Gastrocnemius medialis (tissue), 4 donors: ENCODE measurements at regions not wholly inside any gene's neighbourhood (a gene's known extent, or its start where the extent isn't known, plus 50 kb on each side); places are given as distances from the start of the nearest gene placed in this dataset.

Source experiments
- ATAC-seq, 2 donors: fragments of 150-250 bp; one replicate each; pipeline ENCODE4 v1.9.1; 2016
- DNase-seq, 2 donors: peaks; one replicate each; pipeline ENCODE4 v3.0.0-alpha.2; 2019
- H3K27ac ChIP-seq, 4 donors: fragments of 200-600 bp; sonication (generic); 1 replicate in 1 of 4; 2 replicates in 3 of 4; pipeline ENCODE4 v1.5.1; 2016 to 2018; ENCODE audit warnings: mild to moderate bottlenecking in 2 of 4, moderate library complexity in 1 of 4
- H3K27me3 ChIP-seq, 3 donors: fragments of 200-600 bp; sonication (generic) in 2 of 3; 1 replicate in 1 of 3; 2 replicates in 2 of 3; pipeline versions ENCODE4 v1.5.1 to v1.6.0; 2016 to 2019; ENCODE audit warnings: mild to moderate bottlenecking in 1 of 3, moderate library complexity in 1 of 3
- H3K36me3 ChIP-seq, 2 donors: fragments of 200-600 bp; sonication (generic) in 1 of 2; one replicate each; pipeline ENCODE4 v1.5.1; 2017 to 2018
- H3K4me1 ChIP-seq, 2 donors: fragments of 200-600 bp; sonication (generic) in 1 of 2; one replicate each; pipeline ENCODE4 v1.5.1; 2016 to 2017; ENCODE audit warnings: mild to moderate bottlenecking in 2 of 2
- H3K4me3 ChIP-seq, 4 donors: fragments of 200-600 bp; sonication (generic) in 3 of 4; 1 replicate in 1 of 4; 2 replicates in 3 of 4; pipeline ENCODE4 v1.5.1; 2016 to 2019; ENCODE audit warnings: mild to moderate bottlenecking in 2 of 4
- H3K9me3 ChIP-seq, 3 donors: fragments of 200-600 bp; sonication (generic) in 2 of 3; 1 replicate in 1 of 3; 2 replicates in 2 of 3; pipeline ENCODE4 v1.5.1; 2016 to 2019
- CTCF ChIP-seq, 5 experiments: fragments of 450-650 bp in 3 of 5; fragments of 200-600 bp in 2 of 5; sonication (generic) in 2 of 5; IDR thresholded peaks in 4 of 5; conservative IDR thresholded peaks in 1 of 5; 1 replicate in 4 of 5; 2 replicates in 1 of 5; pipeline ENCODE4 v1.5.1; 2016 to 2019; ENCODE audit warnings: antibody characterized with exemption in 5 of 5, mild to moderate bottlenecking in 3 of 5, moderate library complexity in 3 of 5
- POLR2A ChIP-seq, 2 donors: fragments of 450-650 bp; IDR thresholded peaks; one replicate each; pipeline ENCODE4 v1.6.1; 2017; ENCODE audit warnings: antibody characterized with exemption in 2 of 2, mild to moderate bottlenecking in 2 of 2, moderate library complexity in 2 of 2
- in situ Hi-C, 4 donors: fragments of 200-750 bp; cut with MboI; loops; one replicate each; pipeline versions ENCODE4 v1.15.0 to v1.8.0; 2017; ENCODE audit warnings: low sequenced_read_pairs in 4 of 4
- intact Hi-C: fragments of 100-400 bp; cut with DNase I; formaldehyde crosslinking; loops from one replicate; pipeline ENCODE4 v1.15.1; 2023; ENCODE audit warnings: low total_unique reads

DNA sequence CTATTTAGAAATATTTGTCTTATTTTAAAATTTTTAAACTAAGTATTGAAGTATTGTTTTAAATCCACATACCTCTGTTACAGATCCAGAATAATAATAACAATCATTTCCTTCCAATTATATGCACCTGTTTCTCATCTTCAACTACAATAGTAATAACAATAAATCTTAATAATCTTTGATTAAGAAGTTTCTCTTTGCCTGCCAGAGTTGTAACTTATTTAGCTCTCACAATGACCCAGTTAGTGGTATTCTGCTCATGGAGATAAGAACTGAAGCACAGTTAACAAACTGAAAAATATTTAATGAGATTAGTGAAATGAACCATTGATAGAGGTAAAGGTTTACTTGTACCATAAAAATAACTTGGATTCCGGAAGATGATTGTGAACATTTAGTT is 796.3 kb downstream of the LUZP2 start:
- H3K36me3 ChIP-seq: no peaks in the 10 kb centered on the region
- no peak overlapping the region for H3K4me3 ChIP-seq
- no peak for TF ChIP-seq CTCF (IDR thresholded peaks at IDR 0.05 in 4 of 5, conservative IDR thresholded peaks at IDR 0.05 in 1 of 5)
- no peak for TF ChIP-seq POLR2A (IDR thresholded peaks at IDR 0.05)
- no peak overlapping the region for H3K27ac ChIP-seq
- no peaks in the 10 kb centered on the region for H3K4me1 ChIP-seq
- intact Hi-C loops (no loop called here), in situ Hi-C loops (no loop called here)
- DNase-seq: no peak
- no peak for ATAC-seq
- no peaks in the 10 kb centered on the region for H3K9me3 ChIP-seq
- no peaks in the 10 kb centered on the region for H3K27me3 ChIP-seq

DNA sequence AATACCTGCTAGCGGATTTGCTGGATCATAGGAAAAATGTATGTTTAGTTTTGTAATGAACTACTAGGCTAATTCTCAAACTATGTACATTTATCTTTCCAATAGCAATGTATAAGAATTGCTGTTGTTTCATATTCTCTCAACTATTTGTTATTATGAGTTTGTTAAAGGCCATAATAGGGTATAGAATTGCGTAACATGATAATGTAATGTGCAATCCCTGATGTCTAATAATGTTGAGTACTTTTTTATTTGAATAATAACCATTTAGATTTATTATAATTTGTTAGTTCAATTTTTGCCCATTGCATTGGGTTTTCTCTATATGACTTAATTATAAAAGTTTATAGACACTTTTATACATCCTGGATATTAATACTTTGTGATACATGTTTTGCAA is 801.6 kb downstream of the LUZP2 start:
- H3K9me3 ChIP-seq: no peaks in the 10 kb centered on the region
- H3K4me3 ChIP-seq: no peak overlapping the region
- TF ChIP-seq CTCF (IDR thresholded peaks at IDR 0.05 in 4 of 5, conservative IDR thresholded peaks at IDR 0.05 in 1 of 5) (no peak), POLR2A (IDR thresholded peaks at IDR 0.05) (no peak)
- ATAC-seq (no peak), DNase-seq (no peak)
- H3K27me3 ChIP-seq: no peaks in the 10 kb centered on the region
- no peak overlapping the region for H3K27ac ChIP-seq
- in situ Hi-C loops: no loop called here
- H3K36me3 ChIP-seq: no peaks in the 10 kb centered on the region
- no peaks in the 10 kb centered on the region for H3K4me1 ChIP-seq
- intact Hi-C loops: no loop called here

DNA sequence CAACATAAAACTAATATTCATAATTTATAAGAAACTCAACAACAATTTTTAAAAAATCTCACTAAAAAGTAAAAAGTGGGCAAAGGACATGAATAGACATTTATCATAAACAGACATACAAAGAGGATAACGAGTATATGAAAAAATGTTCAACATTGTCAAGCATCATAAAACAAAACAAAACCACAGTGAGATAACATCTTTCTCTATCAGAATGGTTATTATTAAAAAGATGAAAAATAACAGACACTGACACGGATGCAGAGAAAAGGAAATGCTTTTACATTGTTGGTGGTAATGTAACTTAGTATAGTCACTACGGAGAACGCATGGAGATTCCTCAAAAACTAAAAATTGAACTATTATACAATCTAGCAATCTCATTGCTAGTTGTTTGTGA is 813.0 kb downstream of the LUZP2 start:
- Histone ChIP-seq H3K4me3 (no peak overlapping the region), H3K27me3 (no peaks in the 10 kb centered on the region), H3K36me3 (no peaks in the 10 kb centered on the region), H3K9me3 (no peaks in the 10 kb centered on the region), H3K27ac (no peak overlapping the region), H3K4me1 (no peaks in the 10 kb centered on the region)
- no peak for DNase-seq
- intact Hi-C loops (no loop called here), in situ Hi-C loops (no loop called here)
- no peak for ATAC-seq
- TF ChIP-seq CTCF (IDR thresholded peaks at IDR 0.05 in 4 of 5, conservative IDR thresholded peaks at IDR 0.05 in 1 of 5) (no peak), POLR2A (IDR thresholded peaks at IDR 0.05) (no peak)

- in situ Hi-C loops (no loop called here), intact Hi-C loops (no loop called here)
- H3K27ac ChIP-seq: no peak overlapping the region
- DNase-seq: no peak
- no peaks in the 10 kb centered on the region for H3K36me3 ChIP-seq
- ATAC-seq: no peak
- no peak overlapping the region for H3K4me3 ChIP-seq
- TF ChIP-seq CTCF (IDR thresholded peaks at IDR 0.05 in 4 of 5, conservative IDR thresholded peaks at IDR 0.05 in 1 of 5) (no peak), POLR2A (IDR thresholded peaks at IDR 0.05) (no peak)
- H3K9me3 ChIP-seq: no peaks in the 10 kb centered on the region
- H3K4me1 ChIP-seq: no peaks in the 10 kb centered on the region
- no peaks in the 10 kb centered on the region for H3K27me3 ChIP-seq
Observed at GRCh38 chr11:25317216-25317615, 820.4 kb downstream of the LUZP2 start.

DNA sequence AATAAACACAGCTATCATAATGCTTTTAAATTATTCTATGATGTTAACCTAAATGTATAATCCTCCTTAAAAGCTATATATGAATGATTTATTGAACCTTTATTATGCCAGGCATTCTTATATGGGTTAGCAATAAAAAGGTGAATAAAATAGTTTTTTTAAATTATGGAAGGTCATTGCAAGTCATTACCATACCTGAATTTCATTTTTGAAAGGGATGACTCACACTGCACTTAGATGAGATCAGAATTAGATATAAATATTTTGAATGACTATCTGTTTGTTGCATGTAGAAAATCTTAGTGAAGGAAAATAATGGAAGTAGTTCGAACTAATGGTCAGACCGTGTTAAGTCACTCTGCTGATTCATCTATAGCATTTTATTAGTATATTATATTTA is 822.3 kb downstream of the LUZP2 start:
- no peak for DNase-seq
- no peaks in the 10 kb centered on the region for H3K36me3 ChIP-seq

More for the DNA sequence above, 822.3 kb downstream of the LUZP2 start:
- no peak overlapping the region for H3K4me3 ChIP-seq
- intact Hi-C loops (no loop called here), in situ Hi-C loops (no loop called here)
- no peaks in the 10 kb centered on the region for H3K9me3 ChIP-seq
- no peak overlapping the region for H3K27ac ChIP-seq
- no peaks in the 10 kb centered on the region for H3K4me1 ChIP-seq
- ATAC-seq: no peak
- no peaks in the 10 kb centered on the region for H3K27me3 ChIP-seq
- TF ChIP-seq POLR2A (IDR thresholded peaks at IDR 0.05): no peak
- TF ChIP-seq CTCF (IDR thresholded peaks at IDR 0.05 in 4 of 5, conservative IDR thresholded peaks at IDR 0.05 in 1 of 5): no peak
